GM18508 (cell line): ENCODE measurements at regions not wholly inside any gene's neighbourhood (a gene's known extent, or its start where the extent isn't known, plus 50 kb on each side); places are given as distances from the start of the nearest gene placed in this dataset.

Experiments used
- ATAC-seq: cut with Tn5 transposase; IDR thresholded peaks from one replicate; pipeline ENCODE4 v1.9.1; 2021; ENCODE audit warnings: moderate number of reproducible peaks; ENCODE audit not compliant: insufficient read depth, unreplicated experiment

- no peak for ATAC-seq
Measured at GRCh38 chr2:196307775-196308305, 136.5 kb upstream of the STK17B start.

DNA sequence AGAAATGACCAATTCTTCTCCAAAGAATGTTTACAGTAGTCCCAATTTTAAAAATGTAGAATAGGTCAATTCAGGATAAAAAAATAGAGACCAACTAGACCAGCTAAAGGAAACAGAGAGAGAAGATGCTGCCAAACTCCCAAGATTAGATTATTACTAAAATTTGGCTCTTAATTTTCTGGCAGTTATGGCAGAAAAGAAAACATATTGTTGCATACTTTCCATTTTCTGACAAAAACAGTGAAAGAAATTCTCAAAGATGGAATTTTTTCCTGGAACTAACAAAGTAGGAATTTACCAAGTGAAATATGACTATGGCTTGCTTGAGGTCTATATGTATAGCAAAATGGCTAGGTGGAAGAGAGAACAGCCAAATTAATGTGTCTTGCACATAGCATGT, 138.3 kb upstream of the STK17B start:
- no peak for ATAC-seq

DNA sequence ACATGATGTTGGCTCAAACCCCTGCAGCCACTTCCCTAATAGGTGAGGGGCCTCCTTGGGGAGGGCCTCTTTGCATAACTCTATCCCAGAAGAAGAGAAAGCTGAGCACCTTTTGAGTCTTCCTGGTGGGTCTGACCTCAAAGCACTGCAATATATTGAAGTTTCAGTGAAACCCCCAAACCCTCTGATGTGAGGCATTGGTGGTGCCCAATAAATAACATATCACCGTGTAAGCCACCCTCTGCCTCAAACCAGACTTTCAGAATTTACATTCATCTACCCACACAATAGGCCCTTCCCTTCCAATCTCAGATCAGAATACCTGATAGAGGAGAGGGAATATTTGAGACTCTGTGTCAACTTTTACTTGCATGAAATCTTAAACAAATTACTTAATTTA, 142.8 kb upstream of the STK17B start:
- ATAC-seq, result no peak

DNA sequence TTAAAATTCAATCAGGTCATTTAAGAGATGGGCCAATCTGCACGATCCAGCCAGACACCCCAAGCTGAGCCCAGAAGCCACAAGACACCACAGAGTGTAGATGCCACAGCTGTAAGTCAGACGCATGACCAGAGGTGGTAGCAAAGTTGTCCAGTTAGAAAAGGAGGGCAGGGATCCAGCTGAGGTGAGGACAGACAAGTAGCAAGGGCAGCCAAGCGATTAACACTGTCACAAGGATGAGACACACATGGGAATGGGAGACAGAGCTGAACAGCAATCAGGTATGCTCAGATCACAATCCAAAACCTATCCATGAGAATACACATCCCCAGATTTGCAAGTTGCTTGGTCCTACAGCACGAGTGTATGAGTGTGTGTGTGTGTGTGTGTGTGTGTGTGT, 143.4 kb upstream of the STK17B start:
- ATAC-seq, result no peak

- ATAC-seq, result no peak
Measured at GRCh38 chr2:196315388-196316049, 144.1 kb upstream of the STK17B start.

- no peak for ATAC-seq
Measured at GRCh38 chr2:196316050-196316430, 144.7 kb upstream of the STK17B start.

DNA sequence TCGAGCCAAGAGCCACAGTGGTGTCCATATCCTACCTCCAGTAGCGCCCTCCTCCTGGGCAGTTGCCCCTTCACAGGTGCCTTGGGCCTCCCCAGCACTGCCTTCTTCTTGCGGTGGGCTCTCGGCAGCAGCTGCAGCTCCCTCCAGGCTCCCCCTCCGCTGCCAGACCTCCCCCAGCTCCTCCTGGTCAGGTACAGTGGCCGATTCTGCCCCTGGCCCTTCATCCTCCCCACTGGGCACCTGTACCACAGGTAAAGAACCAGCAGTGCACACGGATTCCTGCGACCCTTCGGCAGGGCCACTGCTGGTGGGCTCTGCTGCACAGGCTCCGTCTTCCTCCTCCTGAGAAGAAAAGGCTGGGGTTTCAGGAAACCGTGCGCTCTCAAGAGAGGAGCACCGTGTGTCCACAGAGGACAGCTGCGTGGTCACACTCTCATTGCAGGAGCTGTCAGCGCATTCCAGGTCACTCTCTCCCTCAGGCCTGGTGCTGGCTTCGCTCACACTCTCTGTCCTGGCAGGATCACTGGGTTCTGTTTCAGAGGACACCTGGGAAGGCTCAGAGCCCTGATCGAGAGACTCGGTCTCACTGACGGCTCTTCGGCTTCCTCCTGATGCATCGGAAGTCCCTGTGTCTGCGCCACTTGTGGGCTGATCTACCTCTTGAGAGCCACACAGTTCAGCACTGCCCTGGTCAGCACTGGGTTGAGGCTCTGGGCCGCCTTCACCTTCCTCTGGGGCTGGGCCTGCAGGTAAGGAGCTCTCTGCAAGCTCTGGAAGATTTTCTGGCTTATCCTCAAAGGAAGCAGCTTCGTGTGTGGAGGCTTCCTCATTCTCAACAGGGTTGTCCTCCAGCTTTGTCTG, 147.4 kb upstream of the STK17B start:
- ATAC-seq, result no peak

DNA sequence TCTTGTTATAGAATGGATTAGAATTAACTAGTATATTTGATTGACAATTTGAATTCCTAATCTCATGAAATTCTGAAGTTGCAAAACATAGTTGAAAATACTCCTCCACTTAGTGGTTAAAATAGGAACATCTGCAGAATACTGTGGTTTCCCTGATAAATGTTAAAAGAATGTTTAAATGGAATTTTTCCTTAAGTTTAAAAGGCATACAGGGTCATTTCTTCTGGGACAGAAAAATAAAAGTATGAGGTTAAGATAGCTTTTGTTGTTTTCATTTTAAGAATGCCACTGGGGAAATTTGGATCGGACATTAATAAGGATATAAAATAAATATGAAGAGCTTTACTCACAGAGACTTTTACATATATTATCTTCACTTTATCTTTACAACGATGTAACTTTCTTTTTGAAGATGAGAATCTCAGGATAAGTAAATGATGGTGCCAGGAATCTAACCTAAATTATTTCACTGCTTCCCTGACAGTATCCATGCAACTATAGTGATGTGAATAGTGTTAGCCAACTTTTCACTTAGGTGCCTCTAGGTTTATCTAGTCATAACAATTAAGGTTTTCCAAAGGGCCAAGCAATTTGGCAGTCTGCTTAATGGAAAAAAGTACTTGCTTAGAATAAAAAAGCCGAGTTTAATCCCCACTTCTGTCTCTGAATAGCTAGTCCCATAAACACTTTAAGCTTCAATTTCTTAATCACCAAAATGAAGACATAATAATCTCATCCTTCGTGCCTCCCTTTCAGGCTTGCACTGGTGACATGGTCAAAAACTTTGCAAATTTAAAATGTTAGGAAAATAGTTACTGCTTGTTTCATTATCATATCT, 151.8 kb upstream of the STK17B start:
- ATAC-seq, result no peak

GRCh38 chr2:196324211-196324610, 152.8 kb upstream of the STK17B start:
- no peak for ATAC-seq

- ATAC-seq, result no peak
Measured at GRCh38 chr2:196328088-196328680, 156.8 kb upstream of the STK17B start.

GRCh38 chr2:196329959-196330358, 158.6 kb upstream of the STK17B start:
- ATAC-seq, result no peak

- ATAC-seq, result no peak
Measured at GRCh38 chr2:196330645-196331044, 159.3 kb upstream of the STK17B start.

GRCh38 chr2:196331143-196331542, 159.8 kb upstream of the STK17B start:
- ATAC-seq, result no peak

DNA sequence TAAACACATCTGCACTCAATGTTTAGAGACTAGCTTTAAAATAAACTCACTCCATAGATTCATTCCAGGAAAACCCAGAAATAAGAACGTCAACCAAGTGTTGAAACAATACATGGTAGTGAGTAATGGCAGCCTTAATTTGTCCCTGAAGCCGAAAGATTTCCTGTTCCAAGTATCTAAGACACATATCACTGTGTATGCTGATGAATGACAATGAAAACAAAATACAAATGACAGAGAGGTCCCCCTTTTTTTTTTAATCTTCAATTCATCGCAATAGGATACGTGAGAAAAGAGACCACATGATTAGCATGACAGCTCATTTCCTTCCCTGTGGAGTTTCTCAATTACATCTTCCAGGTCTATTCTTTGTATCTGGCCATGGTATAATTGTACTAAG, 160.5 kb upstream of the STK17B start:
- no peak for ATAC-seq

DNA sequence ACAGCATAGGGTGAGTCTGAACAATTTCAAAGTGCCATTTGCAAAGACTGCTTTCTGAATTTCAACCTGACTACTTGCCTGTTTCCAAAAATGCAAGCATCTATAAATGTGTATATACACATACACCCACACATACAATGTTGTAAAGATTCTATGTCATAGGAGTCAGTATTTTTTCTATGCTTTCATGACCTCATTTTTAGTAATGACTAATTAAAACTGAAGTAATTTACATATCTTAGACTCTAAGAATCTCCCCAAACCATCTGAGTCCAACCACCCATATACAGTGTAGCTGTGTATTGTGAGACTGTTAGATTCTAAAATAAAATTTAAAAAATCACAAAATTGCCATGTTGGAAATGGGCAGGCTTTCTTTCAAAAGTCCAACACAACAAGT, 162.0 kb upstream of the STK17B start:
- ATAC-seq, result no peak

DNA sequence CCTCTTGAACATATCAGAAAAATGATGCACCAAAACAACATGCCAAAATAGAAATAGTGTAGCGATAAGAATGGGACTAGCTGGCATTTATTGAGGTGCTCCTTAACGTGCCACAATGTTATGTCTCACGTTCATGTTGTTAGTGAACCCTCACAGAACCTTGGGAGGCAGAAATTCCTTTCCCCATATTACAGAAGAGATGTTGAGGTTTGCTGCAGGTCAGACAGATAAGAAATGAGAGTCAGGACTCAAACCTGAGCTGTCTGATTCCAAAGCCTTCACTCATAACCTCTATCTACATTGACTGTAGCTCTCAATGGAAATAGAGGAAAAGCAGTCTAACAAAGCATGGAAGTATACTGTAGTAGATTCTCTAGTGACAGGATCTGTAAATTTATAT, 163.3 kb upstream of the STK17B start:
- ATAC-seq, result no peak

DNA sequence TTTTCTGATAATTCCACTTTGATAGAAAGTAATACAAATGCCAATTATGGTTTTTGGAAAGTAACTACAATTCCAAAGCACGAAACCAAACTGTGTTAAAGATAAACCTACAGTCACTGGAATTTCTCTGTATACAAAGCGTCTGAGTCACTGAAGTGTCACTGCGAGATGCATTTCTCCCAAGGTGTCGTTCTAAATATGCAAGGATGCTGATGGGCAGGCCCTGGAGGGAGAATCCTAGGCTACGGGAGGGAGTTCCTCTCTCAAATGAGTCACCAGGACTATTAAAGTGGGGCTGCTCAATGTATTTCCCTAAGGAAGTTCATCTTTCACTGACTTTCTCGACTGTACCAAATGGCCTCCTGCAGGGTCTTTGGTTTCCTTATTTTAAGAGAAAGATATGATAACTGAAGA, 163.8 kb upstream of the STK17B start:
- no peak for ATAC-seq

DNA sequence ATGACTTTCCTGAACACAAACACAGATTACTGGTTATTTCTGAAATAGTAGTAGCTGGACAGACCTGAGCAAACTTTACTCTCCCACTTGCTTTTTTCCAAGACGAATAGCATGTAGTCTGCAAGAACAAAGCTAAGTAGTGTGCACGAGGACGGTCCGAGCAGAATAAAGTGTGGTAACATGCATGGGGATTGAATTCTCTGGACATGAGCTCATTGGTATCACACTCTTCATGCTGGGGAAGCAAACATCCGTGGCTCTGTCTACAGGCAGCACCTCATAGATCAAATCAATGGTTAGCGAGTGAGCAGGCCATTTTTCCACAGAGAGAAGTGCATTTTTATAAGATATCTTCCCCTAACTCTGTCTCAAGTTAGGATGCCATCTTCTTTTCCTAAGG, 164.8 kb upstream of the STK17B start:
- ATAC-seq, result no peak

GRCh38 chr2:196336715-196337114, 165.3 kb upstream of the STK17B start:
- no peak for ATAC-seq

DNA sequence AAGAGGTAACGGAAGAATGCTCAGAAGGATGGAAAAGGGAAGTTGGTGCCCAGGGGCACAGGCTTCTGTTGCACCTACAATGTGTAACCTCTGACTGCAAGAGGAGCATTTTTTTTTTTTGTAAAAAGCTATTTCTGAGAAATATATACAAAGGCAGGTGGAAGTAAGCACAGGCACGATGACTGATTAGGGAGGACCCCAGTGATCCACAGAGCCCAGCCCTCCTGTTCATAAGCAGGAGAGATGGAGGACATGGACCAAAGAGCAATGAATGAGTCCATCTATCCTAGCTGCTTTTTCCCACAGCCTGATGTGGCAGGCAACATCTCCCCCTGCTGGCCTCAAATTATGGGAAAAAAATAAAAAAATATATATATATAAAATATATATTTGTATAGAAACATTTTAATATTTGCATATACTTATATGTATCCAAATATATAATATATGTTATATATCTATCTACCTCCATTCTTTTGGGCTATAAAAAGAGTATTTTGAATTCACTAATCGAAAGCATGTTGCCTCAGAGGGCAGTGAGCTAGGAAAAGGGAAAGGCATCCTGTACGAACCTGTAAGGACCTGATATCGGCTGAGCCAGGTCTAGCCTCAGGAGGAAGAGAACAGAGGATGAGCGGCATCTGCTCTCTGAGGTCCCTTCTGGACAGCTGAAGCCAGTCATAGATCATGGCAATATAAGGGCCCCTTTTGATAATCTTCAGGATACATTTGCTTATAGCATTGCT, 166.0 kb upstream of the STK17B start:
- ATAC-seq, result no peak
